HG03469 (cell line): ENCODE measurements at regions not wholly inside any gene's neighbourhood (a gene's known extent, or its start where the extent isn't known, plus 50 kb on each side); places are given as distances from the start of the nearest gene placed in this dataset.

Source experiments
- ATAC-seq: cut with Tn5 transposase; IDR thresholded peaks from one replicate; pipeline ENCODE4 v1.9.1; 2021; ENCODE audit warnings: mild to moderate bottlenecking, moderate library complexity, moderate number of reproducible peaks; ENCODE audit not compliant: unreplicated experiment

- no peak for ATAC-seq
These were observed 96.1 kb downstream of the PCDH10 start for GRCh38 chr4:133245226-133245625.
